DMS 273 treated with DMSO at 0.1 percent for 48 hours (cell line): ENCODE measurements at regions not wholly inside any gene's neighbourhood (a gene's known extent, or its start where the extent isn't known, plus 50 kb on each side); places are given as distances from the start of the nearest gene placed in this dataset.

Experiments
- DNase-seq: peaks from one replicate; lab custom pipeline; 2025; lab: John Stamatoyannopoulos, UW

DNA sequence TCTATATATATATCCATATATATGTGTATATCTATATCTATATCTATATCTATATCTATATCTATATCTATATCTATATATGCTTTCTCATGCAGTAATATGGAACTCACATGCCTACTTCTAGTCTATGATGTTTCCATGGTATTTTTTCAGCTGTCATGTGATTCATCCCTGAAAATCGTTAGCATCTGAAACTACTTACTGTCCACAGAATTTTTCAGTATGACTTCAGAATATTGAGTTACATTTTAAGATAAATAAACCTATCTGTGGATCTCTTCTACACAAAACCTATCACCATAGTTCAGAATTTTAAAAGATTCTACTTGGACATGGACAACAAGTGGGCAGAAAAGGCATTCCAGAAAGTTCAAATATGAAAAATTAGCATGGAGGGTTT lies 855.1 kb upstream of the INTU start:
- DNase-seq: no peak

- DNase-seq: no peak
Observed at GRCh38 chr4:126778348-126778747, 854.4 kb upstream of the INTU start.

DNA sequence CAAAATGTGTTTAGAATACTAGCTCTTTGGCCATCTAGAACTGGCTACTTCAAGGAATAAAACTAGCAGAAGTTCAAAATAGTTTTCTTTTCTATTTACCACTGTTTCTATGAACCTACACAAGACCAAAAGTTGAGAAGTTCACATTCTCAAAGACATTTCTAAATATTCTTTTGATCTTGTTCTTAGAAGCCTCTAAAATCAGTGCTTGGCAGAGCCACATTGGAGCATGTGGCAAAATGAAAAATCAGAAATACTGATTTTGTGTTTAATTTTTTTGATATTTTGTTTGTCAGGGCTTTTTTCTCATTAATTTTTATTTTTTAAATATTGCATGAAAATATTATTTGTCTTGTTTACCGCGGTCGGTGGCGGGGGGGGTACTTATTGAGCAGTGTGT lies 853.8 kb upstream of the INTU start:
- DNase-seq: no peak

DNA sequence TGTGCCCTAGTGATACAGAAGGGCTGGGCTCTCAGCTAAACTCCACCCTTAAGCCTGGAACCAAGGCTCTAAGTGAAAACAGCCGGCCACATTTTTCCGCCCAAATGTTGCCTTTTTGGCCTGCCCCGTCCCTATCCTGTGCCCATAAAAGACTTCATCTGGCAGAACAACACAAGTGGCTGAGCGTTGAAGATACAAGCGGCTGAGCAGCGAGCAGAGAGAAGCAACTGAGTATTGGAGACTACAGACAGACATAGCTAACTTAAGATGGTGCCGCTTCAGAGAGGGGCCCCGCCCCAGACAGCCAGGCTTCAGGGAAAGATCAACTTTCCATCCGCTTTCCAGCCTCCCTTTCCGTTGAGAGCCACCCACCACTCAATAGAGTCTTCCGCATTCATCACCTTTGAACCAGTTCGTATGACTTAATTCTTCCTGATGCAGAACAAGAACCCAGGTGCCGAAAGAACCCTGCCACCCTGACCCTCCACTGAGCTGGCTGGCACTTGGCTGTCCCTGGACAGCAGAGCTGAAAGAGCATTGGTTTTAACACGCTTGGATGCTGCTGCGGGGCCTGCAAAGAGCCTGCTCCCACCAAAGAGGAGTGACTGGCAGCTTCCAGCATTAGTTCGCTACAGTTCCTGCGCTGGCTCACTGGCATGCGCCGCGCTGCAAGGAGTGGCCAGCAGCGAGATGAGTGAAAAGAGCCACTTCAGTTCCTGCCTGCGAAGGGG lies 853.2 kb upstream of the INTU start:
- no peak for DNase-seq

- DNase-seq: no peak
Observed at GRCh38 chr4:126783191-126783590, 849.6 kb upstream of the INTU start.

GRCh38 chr4:126784966-126785580 lies 847.7 kb upstream of the INTU start:
- DNase-seq: no peak

- DNase-seq: no peak
Observed at GRCh38 chr4:126790633-126791032, 842.1 kb upstream of the INTU start.

GRCh38 chr4:126794363-126794762 lies 838.4 kb upstream of the INTU start:
- no peak for DNase-seq

- no peak for DNase-seq
Observed at GRCh38 chr4:126798214-126798613, 834.5 kb upstream of the INTU start.

- DNase-seq: no peak
Observed at GRCh38 chr4:126799416-126799815, 833.3 kb upstream of the INTU start.

GRCh38 chr4:126799971-126800574 lies 832.7 kb upstream of the INTU start:
- no peak for DNase-seq

DNA sequence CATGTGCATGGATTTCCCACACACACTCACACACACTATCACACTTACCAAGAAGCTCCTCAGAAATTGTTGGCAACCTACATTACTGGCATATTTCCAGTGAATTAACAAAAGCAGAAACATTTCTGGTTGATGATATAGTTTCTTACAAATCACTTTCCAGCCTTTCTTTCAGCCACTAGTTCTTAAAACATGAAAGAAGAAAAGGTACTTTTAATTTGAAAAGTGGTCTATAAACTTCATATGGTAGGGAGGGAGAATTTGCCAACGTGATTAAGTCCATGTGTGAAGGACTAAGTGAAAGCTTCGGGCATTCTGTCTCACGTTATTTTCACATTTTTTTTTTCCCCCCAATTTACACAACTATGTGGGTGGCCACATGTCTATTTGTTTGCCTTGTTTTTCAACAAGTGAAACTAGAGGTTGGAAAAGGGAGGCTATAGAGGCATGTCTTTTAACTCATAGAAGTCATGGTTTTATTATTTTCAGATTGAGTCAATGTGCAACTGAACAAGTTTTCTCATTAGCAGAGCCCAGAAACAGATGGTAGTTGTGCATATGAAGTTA lies 832.1 kb upstream of the INTU start:
- no peak for DNase-seq

- no peak for DNase-seq
Observed at GRCh38 chr4:126807132-126807531, 825.6 kb upstream of the INTU start.

GRCh38 chr4:126812076-126812475 lies 820.7 kb upstream of the INTU start:
- DNase-seq: no peak

GRCh38 chr4:126820631-126821030 lies 812.1 kb upstream of the INTU start:
- no peak for DNase-seq

DNA sequence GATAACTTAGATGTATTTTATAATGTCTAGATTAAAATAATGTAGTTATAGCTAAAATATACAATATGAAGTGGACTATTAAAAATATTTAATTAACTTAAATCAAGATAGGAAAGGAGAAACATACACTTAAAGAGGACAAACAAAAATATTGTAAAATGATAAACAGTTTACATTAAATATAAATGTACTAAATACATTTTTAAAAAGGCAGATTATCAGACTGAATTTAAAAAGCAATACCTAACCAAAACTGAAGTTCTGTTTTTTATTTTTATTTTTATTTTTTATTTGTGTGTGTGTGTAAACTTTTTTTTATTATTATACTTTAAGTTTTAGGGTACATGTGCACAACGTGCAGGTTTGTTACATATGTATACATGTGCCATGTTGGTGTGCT lies 811.6 kb upstream of the INTU start:
- DNase-seq: no peak

GRCh38 chr4:126825083-126825482 lies 807.7 kb upstream of the INTU start:
- DNase-seq: no peak

- DNase-seq: no peak
Observed at GRCh38 chr4:126827669-126828068, 805.1 kb upstream of the INTU start.

GRCh38 chr4:126834854-126835253 lies 797.9 kb upstream of the INTU start:
- DNase-seq: no peak

GRCh38 chr4:126838941-126839679 lies 793.6 kb upstream of the INTU start:
- no peak for DNase-seq

DNA sequence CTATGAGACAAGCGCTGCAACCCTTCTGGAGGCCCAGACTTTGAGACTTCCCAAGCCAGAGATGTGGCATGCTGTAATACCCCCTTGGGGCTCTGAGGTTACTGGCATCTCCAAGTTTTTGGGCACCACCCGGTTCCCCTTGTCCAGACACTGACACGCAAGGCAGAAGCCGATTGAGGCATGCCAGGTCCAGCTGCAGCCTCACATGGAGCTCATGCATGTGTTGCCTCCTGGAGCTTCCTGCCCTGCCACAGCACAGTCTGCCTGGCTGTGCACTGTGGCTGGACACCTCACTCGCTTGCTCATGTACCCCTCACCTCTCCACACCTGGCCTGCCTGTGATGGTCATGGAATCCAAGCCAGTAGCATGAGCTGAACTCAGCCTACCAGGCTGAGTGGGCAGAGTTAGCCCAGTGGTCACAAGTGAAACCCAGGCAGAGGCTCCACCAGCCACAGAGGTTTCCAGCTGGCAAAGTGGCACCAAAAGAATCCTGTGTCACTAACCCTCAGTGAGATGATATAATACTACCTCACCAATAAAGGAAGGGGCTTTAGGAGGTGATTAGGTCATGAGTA lies 789.2 kb upstream of the INTU start:
- DNase-seq: no peak

DNA sequence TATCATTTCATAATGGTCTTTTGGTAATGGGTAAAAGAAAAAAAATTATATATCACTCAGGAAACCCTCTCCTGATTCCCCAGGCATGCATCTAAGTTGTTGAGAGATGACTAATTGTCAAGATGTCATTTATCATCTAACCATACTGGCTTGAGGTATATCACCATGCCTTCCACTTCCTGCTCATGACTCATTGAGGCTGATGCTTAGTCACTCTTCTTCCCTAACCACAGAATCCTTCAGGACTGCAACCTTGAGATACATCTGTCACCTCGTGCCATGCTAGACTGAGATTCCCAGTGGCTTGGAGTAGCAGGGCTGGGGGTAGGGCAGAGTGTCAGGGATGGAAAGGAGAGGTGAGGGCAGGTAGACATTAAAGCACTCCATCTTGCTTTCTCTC lies 782.5 kb upstream of the INTU start:
- no peak for DNase-seq
